WTC11 (cell line): ENCODE measurements at regions not wholly inside any gene's neighbourhood (a gene's known extent, or its start where the extent isn't known, plus 50 kb on each side); places are given as distances from the start of the nearest gene placed in this dataset.

Experiments
- ATF6 ChIP-seq: sonication (generic); formaldehyde crosslinking; IDR thresholded peaks from 2 replicates; pipeline ENCODE4 v1.8.1; 2023; ENCODE audit warnings: mild to moderate bottlenecking, missing genetic modification reagents
- CBFB ChIP-seq: sonication (generic); formaldehyde crosslinking; IDR thresholded peaks from 2 replicates; pipeline ENCODE4 v1.8.1; 2022; ENCODE audit warnings: mild to moderate bottlenecking, low read depth, missing genetic modification reagents
- FOXP4 ChIP-seq: sonication (generic); formaldehyde crosslinking; IDR thresholded peaks from 2 replicates; pipeline ENCODE4 v1.8.0; 2022; ENCODE audit warnings: mild to moderate bottlenecking, missing genetic modification reagents
- SMAD3 ChIP-seq: sonication (generic); formaldehyde crosslinking; IDR thresholded peaks from 2 replicates; pipeline ENCODE4 v1.8.0; 2022; ENCODE audit warnings: missing genetic modification reagents, mild to moderate bottlenecking, borderline replicate concordance
- STAT6 ChIP-seq: sonication (generic); formaldehyde crosslinking; conservative IDR thresholded peaks from 2 replicates; pipeline ENCODE4 v1.8.1; 2023; ENCODE audit warnings: mild to moderate bottlenecking, low read depth, missing genetic modification reagents, moderate library complexity
- TF ChIP-seq, protein P1 (sequence below): fragments of 200-600 bp; IDR thresholded peaks from 2 replicates; pipeline ENCODE4 v1.8.0; 2022; ENCODE audit warnings: antibody characterized with exemption
- TF ChIP-seq, protein P2 (sequence below): sonication (generic); formaldehyde crosslinking; IDR thresholded peaks from 2 replicates; pipeline ENCODE4 v1.8.0; 2022; ENCODE audit warnings: mild to moderate bottlenecking, missing genetic modification reagents
- TF ChIP-seq, protein P3 (sequence below): sonication (generic); formaldehyde crosslinking; IDR thresholded peaks from 2 replicates; pipeline ENCODE4 v1.8.0; 2022; ENCODE audit warnings: missing genetic modification reagents
- TF ChIP-seq, protein P4 (sequence below): sonication (generic); formaldehyde crosslinking; IDR thresholded peaks from 2 replicates; pipeline ENCODE4 v1.8.1; 2023; ENCODE audit warnings: mild to moderate bottlenecking, missing genetic modification reagents, moderate library complexity

DNA sequence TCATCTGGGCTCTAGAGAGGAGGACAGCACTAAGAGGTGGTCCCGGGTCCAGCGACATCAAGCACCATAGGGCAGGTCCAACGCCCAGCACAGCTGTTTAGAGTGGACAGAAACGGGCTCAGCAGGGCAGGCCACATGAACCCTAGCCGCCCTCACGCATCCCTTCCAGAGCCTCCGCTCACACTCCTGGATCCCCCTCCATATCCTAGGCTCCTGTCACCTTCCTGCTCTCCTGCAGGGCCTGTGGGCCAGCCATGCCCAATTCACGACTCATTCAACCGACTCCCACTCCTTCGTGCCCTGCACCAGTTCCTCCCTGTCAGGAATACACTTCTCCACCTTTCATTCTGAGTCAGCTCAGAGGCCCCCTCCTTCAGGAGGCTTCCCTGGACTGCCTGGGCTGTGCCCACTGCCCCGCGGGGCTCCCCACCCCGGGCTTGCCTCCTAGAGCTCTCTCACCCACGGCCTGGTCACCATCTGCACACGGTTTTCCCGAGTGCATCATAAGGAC, 90.2 kb downstream of the LINGO1 start:
- TF ChIP-seq, protein P1, sequence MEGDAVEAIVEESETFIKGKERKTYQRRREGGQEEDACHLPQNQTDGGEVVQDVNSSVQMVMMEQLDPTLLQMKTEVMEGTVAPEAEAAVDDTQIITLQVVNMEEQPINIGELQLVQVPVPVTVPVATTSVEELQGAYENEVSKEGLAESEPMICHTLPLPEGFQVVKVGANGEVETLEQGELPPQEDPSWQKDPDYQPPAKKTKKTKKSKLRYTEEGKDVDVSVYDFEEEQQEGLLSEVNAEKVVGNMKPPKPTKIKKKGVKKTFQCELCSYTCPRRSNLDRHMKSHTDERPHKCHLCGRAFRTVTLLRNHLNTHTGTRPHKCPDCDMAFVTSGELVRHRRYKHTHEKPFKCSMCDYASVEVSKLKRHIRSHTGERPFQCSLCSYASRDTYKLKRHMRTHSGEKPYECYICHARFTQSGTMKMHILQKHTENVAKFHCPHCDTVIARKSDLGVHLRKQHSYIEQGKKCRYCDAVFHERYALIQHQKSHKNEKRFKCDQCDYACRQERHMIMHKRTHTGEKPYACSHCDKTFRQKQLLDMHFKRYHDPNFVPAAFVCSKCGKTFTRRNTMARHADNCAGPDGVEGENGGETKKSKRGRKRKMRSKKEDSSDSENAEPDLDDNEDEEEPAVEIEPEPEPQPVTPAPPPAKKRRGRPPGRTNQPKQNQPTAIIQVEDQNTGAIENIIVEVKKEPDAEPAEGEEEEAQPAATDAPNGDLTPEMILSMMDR, result no peak
- no peak for TF ChIP-seq CBFB (CRISPR knock-in tag)
- no peak for TF ChIP-seq SMAD3 (CRISPR knock-in tag)
- TF ChIP-seq, protein P2, sequence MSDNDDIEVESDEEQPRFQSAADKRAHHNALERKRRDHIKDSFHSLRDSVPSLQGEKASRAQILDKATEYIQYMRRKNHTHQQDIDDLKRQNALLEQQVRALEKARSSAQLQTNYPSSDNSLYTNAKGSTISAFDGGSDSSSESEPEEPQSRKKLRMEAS (CRISPR knock-in tag), result no peak
- TF ChIP-seq STAT6 (CRISPR knock-in tag), result no peak
- TF ChIP-seq FOXP4 (CRISPR knock-in tag), result no peak
- no peak for TF ChIP-seq ATF6
- TF ChIP-seq, protein P3, sequence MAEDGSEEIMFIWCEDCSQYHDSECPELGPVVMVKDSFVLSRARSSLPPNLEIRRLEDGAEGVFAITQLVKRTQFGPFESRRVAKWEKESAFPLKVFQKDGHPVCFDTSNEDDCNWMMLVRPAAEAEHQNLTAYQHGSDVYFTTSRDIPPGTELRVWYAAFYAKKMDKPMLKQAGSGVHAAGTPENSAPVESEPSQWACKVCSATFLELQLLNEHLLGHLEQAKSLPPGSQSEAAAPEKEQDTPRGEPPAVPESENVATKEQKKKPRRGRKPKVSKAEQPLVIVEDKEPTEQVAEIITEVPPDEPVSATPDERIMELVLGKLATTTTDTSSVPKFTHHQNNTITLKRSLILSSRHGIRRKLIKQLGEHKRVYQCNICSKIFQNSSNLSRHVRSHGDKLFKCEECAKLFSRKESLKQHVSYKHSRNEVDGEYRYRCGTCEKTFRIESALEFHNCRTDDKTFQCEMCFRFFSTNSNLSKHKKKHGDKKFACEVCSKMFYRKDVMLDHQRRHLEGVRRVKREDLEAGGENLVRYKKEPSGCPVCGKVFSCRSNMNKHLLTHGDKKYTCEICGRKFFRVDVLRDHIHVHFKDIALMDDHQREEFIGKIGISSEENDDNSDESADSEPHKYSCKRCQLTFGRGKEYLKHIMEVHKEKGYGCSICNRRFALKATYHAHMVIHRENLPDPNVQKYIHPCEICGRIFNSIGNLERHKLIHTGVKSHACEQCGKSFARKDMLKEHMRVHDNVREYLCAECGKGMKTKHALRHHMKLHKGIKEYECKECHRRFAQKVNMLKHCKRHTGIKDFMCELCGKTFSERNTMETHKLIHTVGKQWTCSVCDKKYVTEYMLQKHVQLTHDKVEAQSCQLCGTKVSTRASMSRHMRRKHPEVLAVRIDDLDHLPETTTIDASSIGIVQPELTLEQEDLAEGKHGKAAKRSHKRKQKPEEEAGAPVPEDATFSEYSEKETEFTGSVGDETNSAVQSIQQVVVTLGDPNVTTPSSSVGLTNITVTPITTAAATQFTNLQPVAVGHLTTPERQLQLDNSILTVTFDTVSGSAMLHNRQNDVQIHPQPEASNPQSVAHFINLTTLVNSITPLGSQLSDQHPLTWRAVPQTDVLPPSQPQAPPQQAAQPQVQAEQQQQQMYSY (CRISPR knock-in tag), result no peak
- TF ChIP-seq, protein P4, sequence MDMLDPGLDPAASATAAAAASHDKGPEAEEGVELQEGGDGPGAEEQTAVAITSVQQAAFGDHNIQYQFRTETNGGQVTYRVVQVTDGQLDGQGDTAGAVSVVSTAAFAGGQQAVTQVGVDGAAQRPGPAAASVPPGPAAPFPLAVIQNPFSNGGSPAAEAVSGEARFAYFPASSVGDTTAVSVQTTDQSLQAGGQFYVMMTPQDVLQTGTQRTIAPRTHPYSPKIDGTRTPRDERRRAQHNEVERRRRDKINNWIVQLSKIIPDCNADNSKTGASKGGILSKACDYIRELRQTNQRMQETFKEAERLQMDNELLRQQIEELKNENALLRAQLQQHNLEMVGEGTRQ (CRISPR knock-in tag), result no peak
